Activated CD4-positive, alpha-beta T cell treated with anti-CD3 and anti-CD28 coated beads for 24 hours (primary cell): ENCODE measurements at regions not wholly inside any gene's neighbourhood (a gene's known extent, or its start where the extent isn't known, plus 50 kb on each side); places are given as distances from the start of the nearest gene placed in this dataset.

Experiments
- DNase-seq, 2 donors: peaks; one replicate each; pipeline ENCODE4 v3.0.0-alpha.2; 2020; ENCODE audit warnings: low read depth in 2 of 2

- no peak for DNase-seq
Measured at GRCh38 chr14:76948976-76949375, 79.5 kb downstream of the IRF2BPL start.

GRCh38 chr14:76948213-76948947 lies 80.1 kb downstream of the IRF2BPL start:
- DNase-seq, result no peak

DNA sequence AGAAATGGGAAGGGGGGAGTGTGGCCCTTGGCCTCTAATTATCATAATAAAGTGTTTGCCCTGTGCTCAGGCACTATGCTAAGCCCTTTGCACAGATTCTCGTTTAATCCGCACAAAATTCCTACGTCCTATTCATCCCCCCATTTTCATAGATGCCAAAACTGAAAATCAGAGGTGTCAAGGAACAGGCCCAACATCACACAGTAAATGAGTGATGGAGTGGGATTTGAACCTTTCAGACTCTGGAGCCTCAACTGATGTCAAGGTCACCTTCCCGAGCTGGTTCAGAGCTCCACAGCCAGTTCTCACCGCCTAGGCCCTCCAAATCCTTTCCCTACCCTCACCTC lies 80.7 kb downstream of the IRF2BPL start:
- no peak for DNase-seq

DNA sequence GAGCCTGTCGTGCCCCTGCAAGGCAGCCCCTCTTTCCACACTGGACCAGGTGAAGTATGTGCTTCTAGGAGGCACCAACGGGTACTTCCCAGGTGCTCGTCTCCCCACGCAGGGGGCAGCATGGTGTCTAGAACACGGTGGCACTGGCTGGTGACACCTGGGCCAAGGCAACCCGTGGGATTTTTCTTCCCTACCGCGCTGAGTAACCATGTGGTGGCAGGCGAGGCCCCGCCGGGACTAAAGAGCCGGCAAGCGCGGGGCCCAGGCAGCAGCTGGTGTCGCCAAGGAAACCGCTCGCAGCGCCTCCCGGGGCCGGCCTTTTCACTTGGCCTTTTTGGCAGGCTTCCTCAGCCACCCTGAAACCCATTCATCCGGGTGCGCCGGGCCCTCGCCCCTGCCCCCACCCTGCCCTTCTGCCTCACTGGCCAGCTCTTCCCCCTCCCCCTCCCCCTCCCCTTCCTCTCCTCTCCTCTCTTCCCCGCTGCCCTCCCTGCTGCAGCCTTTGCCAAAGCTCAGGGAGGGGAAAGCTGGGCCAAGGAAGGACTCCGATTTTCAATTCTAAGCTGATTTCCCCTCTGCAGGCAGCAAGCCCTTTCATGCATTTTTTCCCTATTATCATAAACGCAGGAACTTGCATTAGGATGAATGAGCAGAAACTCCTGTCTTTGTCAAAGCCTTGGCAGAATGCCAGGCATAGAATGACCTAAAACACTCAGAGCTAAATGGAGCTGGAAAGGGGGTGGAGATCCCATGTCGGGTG lies 81.2 kb downstream of the IRF2BPL start:
- peak; percentile 62 for DNase-seq

DNA sequence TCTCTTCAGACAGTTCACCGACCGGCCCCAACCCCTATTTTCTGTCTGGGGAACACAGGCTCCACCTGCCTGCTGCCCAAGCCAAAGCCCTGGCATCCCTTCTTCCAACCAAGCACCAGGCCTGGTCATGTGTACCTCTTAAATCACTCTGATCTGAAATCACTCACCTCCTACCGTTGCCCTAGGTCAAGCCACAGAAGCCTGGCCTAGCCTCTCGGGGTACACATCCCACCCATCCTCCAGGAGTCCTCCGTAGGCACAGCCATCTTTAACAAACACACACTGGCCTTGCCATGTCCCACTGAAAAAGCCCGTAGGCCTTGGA lies 81.8 kb downstream of the IRF2BPL start:
- no peak for DNase-seq

DNA sequence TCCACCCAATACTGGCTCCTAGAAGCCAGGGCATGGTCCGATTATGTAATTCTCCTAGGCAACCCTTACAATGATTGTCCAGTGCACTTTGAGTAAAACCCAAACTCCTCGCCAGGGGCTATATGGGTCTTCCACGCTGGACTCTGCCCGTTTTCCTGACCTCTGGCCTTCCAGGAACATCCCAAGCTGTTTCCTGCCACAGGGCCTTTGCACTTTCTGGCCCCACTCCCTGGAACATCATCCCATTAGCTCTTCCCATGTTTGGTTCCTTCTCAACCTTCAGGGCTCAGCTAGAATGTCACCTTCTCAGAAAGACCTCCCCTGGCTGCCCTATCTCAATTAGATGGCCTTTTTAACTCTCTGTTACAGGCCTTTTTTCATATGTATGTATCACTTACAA lies 85.4 kb downstream of the IRF2BPL start:
- no peak for DNase-seq

GRCh38 chr14:76941946-76942805 lies 86.3 kb downstream of the IRF2BPL start:
- no peak for DNase-seq

DNA sequence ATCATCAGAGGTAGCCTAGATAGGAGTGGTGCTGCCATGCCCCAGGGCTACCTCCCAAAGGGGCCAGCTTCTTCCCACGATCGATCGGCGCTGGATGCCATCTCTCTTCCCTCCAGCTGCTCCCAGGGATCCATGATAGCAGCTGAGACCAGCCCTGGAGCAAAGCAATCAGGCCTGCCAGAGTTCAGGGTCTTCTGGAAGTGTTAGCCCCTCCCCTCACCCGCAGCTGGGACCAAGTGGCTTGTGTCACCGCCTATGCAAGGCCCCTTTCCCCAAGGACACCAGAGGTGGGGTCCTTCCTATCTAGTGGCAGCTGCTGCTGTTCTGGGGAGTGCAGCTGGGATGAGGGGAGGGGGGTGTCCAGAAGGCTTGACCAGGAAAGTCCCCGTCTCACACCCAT lies 87.0 kb downstream of the IRF2BPL start:
- DNase-seq, result no peak

DNA sequence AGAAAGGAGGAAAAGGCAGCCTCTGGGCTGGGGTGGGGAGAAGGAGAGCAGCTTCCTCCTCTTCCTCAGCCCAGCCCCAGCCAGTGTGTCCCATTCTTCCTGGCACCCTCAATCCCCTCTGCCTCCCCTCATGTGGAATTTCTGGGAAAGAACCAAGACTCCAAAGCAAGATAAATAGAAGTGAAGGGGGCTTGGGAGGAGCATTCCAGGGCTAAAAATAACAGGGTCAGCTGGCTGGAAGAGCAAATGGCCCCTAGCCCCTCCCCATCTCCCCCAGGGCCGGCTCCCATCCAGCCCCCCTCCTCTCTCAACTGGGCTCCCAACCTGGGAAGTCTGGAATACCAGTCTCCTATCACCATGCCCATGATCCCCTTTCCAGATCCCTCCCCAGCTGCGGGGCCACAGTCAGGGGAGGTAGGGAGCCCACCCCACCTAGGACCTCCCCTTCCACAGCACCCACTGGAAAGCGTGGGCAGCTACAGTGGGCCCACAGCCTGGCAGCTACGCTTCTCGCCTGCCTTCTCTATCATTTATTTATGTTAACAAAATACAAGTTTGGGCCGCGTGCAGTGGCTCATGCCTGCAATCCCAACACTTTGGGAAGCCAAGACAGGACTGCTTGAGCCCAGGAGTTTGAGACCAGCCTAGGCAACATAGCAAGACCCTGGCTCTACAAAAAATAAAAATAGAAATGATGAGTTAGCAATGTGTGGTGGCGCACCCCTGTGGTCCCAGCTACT lies 88.3 kb downstream of the IRF2BPL start:
- no peak for DNase-seq

DNA sequence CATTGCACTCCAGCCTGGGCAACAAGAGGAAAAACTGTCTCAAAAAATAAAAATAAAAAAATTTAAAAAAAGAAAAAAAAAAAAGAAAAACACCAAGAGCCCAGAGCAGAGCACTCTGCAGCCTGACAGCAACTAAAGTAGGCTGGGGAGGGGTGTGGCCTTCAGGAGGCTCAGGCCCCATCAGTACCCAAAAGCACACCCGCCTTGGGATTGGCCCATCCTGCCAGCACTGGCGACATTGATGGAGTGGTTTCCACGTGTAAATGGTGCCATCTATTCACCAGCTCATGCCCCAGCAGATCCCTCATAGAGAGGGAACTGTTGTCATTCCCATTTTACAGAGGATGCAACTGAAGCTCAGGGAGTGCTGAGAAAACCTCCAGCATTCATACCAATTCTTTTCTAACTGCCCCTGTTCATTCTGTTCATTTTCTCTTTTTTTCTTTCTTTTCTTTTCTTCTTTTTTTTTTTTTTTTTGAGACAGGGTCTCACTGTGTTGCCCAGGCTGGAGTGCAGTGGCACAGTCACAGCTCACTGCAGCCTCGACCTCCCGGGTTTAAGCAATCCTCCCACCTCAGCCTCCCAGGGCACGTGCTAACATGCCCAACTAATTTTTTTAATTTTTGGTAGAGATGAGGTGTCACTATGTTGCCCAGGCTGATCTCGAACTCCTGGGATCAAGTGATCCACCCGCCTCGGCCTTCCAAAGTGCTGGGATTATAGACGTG lies 89.3 kb downstream of the IRF2BPL start:
- no peak for DNase-seq

DNA sequence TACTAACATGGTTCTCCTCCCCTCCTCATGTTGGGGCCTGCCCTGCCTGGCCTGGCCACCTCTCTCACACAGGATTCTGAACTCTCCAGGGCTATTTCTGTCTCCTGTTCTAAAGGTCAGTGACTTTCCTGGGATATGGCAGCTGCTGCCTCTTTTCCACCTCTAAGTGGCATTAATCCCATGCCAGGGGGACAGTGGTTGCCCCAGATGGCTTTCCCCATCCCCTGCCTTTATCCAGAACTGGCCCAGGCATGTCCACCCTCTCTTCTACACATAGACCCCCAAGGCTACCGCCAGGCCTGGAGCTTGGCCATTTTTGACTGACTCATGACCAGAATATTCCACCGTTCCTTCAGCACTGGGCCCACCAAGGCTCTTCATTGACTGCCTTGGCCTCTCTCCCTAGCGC lies 90.4 kb downstream of the IRF2BPL start:
- DNase-seq, result no peak

GRCh38 chr14:76937181-76938091 lies 91.1 kb downstream of the IRF2BPL start:
- no peak for DNase-seq

DNA sequence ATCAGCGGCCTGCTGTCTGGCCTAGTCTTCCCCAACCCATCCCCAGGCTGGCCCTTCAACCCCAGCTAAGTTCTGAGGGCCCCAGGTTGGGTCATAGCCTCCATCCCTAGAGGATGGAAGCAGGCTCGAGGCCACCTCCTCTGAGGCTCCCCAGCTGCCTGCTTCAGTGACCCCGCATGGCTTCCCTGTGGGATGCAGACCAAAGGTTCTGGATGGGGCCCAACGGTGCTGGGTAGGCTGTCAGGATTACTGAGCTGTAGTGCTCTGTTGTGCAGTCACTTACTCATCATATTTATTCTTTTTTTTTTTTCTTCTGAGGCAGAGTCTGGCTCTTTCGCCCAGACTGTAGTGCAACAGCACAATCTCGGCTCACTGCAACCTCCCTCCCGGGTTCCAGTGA lies 92.0 kb downstream of the IRF2BPL start:
- DNase-seq, result no peak

DNA sequence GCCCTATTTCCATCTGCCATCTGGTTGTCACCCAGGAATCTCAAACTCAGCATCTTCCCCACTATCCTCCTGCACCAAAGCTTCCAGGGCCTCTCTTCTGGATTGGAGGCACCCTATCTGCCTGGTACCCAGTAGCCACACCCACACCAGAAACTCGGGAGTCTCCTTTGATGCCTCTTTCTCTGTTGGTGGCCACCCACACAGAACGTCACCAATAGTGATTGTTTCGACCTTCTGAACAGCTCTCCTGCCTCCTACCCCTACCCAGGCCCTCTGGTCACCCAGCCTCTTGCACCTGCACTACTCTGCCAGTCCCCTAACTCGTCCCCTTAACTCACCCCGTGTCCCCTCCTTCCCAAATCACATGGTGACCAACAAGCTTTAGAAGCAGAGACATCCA lies 95.0 kb downstream of the IRF2BPL start:
- no peak for DNase-seq

- DNase-seq, result no peak
Measured at GRCh38 chr14:76931631-76932402, 96.7 kb downstream of the IRF2BPL start.

DNA sequence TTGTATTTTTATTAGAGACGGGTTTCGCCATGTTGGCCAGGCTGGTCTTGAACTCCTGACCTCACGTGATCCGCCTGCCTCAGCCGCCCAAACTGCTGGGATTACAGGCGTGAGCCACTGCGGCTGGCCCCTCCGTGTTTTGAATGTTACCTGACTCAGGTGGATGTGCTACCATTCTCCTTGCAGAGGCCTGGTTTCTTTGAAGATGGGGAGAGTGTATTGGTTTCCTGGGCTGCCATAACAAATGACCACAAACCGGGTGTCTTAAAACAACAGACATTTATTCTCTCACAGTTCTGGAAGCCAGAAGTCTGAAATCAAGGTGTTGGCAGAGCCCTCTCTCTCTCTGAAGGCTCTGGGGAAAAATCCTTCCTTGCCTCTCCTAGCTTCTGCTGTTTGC lies 98.0 kb downstream of the IRF2BPL start:
- no peak for DNase-seq

DNA sequence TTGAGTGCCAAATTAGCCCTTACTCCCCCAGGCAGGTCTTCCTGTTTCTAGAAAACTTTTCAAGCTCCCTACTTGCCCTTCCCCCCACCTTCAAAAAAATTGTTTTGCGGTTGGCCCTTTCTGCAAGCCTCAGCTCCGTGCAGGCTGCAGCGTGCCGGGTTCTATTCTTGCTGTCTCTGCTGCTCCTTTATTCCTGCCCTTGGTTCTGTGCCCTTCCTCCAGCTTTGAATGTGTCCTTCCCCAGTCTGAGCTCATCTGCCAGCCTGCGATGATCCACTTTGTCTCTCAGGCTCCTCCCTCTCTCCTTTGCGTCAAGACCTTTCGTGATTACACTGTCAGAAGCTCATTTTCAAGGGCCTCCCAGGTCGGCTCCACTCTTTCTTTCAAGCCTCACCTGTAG lies 98.6 kb downstream of the IRF2BPL start:
- DNase-seq, result no peak

- no peak for DNase-seq
Measured at GRCh38 chr14:76927971-76928700, 100.4 kb downstream of the IRF2BPL start.
